ENCODE measurements at regions not wholly inside any gene's neighbourhood (a gene's known extent, or its start where the extent isn't known, plus 50 kb on each side); places are given as distances from the start of the nearest gene placed in this dataset.

DNA sequence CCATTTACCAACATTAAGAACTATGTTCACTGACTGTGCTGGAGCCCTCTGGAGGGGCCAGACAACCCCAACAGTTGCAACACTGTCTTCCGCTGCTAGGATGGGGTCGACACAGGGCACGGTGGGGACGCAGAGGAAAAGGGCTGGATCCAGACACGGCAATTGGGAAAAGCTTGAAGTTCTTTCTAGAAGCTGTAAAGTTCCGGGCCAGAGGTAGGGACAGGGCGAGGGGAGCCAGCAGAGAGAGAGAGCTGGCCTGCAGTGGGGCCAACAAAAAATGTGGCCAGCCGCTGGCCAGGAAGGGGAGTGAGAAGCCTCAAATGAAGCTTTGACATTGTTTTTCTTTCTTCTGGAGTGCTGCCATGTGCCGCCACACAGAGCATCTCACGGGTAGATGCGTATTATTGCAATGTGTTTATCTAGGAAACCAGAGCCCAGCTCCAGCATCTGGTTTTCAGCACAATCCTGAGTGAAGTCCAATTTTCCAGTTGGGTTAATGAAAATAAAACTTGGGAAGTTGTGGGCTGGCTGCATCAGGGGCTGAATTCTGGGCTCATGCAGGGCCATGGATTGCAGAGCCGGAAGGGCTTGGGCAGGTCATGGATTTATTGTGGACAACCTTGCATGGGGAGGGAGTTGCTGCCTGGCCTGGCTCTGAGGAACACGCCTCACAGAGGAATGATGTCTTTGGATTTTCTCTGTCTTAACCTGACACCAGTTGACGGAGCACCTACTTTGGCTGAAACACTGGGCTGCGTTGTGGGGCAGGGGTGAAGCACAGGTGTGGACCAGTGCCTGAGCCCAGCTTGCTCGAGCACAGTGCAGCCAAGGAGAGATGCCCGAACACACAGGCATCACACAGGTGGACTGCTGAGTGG is 67.6 kb upstream of the AMPD3 start:
- no peak for DNase-seq

DNA sequence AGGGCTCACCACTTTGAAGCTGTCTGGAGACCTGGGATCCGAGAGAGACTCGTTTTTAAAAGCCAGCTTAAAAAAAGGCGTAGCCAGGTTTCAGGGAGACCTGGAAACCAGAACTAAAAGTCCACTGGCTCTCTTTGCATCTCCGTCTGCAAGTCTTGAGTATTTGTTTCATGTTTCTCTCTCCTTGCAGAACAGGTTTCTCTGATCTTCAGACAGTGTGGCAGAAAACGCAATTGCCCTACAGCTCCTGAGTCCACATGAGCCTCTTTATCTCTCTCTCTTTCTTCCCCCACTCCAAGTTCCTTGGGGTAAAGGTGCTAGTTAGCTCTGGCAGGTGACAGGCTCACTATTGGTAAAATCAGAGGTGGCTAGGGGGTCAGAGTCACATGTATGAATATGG is 67.0 kb upstream of the AMPD3 start:
- no peak for DNase-seq

DNA sequence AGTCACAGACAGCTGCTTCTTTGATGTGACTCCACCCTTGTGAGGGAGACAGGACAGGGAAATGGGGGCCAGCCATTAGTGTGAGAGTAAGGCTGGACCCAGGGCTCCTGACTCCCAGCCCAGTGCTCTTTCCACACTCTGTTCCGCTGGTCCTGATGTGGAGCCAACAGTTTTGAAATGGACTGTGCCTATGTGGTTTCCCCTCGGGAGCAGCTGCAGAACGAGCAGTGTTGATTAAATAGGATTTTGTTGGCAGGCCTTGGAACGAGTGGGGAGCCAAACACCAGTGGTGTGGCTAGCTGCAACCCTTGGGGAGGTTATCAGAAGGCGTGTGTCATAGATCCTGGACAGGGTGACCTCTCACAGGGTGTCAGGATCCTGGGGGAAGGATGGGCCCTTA is 66.5 kb upstream of the AMPD3 start:
- DNase-seq: no peak

DNA sequence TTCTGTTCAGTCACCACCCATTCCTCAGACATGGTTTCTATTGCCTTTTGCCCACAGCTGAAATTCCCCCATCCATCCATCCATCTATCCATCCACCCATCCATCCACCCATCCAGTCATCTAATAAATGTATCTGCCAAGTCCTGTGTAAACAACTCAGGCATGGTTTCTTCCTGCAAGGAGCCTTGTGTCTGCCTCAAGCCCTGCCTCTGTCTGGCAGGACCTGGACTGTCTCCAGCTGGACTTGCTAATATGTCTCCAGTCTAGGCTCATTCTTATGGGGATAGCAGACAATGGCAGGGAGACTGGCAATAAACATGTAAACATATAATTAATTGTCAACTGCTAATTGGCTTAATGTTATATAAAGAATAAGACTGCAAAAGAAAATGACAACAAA is 64.7 kb upstream of the AMPD3 start:
- no peak for DNase-seq

DNA sequence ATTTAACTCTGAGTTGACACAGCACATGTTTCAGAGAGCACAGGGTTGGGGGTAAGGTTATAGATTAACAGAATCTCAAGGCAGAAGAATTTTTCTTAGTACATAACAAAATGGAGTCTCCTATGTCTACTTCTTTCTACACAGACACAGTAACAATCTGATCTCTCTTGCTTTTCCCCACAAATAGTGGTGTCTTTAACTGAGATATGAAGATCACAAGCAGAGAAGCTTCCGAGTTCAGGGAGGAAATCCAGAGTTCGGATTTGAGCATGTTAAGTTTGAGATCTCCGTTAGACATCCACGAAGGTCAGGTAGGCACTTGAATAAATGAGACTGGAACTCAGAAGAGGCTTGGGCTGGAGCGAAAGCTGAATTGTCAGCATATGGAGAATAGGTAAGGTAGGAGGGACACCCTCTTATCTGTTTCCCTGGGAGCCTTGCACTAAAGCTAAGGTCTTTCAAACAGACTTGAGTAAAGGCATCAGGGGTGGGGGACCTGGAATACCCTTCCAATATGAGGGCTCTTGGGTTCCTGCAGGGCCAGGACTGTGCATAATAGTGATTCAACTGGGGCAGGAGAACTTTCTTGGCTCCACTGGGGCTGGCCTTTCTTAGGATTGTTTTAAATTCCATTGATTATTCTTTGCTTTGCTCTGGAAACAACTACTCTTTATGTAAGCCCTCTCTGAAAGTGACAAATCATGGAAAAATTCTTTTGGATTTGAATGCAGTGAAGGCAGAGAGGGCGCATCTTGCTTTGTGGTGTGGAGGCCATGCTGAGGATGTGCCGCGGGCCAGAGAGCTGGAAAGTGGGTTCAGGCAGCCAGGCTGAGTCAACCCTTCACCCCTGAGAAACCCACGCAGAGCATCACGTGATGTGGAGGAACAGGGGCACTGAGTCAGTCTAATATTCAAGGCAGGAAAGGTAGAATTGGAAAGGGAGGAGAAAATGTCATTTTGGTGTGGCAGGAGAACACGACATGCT is 62.7 kb upstream of the AMPD3 start:
- DNase-seq: no peak

DNA sequence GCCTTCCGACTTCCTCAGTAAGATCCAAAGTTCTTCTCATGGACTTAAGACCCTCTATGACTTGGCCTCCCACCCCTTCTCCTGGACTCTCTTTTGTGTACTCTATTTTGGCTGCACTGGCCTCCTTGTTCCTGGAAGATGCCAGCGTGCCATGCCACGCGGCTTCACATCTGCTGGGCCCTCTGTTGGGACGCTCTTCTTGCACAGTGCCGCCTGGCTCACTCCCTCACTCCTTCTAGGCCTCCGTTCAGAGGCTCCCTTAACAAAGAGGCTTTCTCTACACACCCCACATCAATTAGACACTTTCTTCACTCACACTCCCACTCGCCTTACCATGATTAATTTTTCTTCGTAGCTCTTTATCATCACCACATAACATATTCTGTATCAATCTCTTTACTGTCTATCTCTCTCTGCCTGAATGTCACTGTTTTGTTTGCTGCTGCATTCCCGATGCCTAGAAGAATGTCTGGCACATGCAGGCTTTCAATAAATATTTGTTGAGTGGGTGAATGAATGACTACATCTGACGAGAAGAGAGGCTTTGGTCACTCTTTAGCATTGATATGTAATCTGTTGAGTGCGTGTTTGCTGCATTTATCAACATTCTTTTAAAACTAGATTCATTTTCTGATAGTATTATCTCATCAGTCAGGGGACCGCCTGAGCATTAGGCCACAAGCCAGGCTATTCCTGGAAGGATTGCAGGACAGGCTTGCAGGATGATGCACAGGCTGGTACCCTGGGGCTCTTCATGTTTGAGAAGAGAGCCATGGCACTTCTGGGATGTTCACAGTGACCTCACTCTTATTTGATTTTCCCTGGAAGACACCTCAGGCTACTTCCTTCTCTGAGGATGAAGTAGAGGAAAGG is 60.6 kb upstream of the AMPD3 start:
- no peak for DNase-seq

DNA sequence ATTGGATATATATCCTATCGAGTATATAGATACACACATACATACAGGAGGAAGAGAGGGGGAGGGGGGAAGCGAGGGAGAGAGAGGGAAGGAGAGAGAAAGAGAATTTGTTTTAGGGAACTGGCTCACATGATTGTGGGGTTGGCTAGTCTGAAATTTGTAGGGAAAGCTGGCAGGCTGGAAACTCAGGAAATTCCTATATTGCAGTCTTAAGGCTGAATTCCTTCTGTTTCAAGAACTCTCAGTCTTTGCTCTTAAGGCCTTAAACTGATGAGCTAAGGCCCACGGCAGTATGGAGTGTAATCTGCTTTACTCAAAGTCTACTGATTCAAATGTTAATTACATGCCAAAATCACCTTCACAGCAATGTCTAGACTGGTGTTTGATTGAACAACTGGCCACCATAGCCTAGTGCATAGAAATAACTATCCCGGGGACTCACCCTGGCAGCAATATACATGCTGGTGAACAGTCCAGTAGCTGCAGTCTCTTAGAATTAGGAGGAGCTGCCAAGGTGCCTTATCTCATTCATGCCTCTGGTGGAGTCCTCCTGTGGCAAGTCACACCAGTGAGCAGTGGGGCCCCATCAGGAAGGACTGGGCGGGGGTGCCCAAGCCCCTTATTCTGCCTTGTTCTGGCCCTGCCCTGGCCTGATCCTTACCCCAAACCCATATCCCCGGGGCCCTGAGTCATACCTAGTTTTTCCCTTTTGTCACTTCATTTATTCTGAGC is 59.7 kb upstream of the AMPD3 start:
- no peak for DNase-seq

DNA sequence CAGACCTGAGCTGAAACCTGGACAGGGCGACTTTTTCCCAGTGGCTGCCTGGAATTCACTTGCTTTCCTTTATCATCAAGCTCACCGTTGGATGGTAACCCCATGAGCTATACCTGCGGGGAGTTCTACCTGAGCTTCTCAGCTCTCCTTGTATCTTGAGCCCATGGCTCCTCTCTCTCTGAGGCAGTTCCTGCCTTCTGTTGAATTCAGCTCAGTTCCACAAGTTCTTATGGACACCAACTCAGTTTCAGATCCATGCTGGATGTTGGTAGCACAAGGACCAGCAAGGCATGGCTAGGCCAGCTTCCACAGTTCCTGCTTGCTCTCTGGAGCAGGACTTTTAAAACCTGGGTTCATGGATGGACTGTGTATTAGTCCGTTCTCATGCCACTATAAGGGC is 58.3 kb upstream of the AMPD3 start:
- DNase-seq: no peak

DNA sequence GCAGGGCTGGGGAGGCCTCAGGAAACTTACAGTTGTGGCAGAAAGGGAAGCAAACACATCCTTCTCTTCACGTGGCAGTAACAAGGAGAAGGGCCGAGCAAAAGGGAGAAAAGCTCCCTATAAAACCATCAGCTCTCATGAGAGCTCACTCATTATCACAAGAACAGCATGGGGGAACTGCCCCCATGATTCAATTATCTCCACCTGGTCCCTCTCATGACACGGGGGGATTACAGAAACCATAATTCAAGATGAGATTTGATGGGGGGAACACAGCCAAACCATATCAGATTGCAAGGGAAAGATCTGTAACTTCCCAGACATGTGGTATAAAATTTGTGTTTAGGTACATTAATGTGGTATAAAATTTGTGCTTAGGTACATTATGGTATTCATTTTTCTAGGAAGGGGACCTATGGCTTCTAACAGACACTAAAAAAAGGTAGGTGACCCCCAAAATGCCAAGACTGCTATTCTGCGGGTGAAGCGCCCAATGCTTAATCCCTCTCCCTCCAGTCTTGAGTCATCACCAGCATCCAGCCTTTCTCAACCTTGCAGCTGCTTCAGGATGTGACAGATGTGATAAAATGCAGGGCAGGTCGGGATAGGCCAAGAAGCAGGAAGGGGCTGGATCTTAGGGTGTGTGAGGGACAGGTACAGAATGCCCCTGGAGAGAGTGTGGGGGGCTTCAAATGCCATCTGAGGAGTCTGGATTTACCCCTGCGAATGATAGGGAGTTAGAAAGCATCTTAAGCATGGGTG is 57.7 kb upstream of the AMPD3 start:
- DNase-seq: no peak

DNA sequence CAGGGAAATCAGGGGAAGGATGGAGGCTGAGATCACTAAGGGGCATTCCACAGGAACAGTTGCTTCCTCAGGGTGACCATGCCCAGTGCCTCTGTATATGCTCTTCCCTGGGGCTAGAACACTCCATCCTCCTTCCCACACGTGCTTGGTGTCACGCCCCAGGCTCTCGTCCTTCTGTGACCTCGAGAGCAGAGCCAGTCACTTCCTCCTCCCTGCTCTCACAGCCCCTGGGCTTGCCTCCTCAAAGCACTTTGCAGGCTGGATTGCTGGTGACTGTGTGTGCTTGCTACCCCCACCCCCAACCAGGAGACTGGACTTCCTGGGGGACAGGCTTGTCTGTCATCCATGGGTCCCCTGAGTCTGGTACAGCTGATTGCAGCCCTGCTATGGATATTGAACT is 56.5 kb upstream of the AMPD3 start:
- DNase-seq: no peak

DNA sequence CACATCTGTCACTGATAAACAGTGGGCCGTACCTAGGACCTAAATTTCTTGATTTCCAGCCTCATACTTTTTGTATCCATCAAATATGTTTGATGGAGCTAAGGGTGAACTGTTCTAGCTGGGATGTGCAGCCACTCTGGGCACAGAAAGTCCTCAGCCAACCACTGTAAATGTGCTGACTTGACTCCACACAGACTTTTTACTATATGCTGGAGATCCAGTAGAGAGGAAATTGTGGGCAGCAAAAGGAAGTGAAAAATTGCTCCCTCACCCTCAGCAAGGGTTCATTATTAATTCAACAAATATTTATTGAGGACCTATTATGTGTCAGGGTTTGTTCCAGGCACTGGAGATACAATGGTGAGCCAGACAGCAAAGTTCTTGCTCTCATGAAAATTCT is 54.2 kb upstream of the AMPD3 start:
- no peak for DNase-seq

DNA sequence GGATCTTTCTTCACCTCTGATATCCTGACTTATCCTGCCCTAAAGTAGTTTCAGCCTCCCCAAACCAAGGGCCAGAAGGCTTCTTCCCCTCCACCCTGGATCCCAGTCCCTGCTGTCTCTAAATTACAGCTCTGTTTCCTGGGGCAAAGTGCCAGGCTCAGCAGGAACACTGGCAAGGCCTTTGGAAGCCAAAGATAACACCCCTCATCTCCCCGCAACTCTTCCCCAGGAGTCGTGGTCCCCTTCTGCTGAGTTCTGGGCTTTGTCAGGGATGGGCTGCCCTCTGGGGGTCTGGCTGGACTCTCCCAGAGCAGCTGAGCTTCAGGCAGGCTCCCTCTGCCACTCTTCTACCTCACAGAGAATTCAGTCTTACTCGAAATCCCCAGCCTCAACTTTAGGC is 53.8 kb upstream of the AMPD3 start:
- DNase-seq: no peak

DNA sequence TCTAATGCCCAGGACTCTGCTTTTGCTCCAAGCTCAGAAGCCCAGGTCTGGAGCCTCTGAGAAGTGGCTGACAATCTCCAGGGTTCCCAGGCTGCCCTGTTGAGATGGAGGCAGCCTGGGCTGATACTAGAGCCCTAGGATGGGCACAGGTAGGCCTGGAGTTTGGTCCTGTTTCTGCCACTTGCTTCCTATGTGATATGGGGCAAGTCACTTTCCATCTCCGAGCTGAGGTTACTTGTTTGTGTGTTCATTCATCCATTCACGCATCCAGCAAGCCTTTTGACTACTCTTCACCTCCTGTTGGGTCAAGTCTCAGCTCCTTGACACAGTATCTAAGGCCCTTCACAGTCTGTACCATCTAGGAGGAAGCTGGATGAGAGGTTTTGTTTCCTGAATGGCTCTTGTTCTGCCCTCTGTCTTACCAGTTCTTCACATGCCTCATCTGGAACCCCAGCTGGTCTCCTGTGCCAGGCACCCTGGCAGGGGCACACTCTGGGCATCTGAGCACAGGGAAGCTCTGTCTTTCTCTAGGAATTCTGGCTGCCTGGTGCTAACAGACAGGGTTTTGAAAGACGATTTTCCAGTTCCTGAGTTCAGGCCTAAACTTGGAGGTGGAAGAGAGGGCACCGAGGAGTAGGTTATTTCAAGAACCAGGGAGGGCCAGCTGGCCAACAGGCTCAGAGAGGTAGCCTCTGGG is 53.2 kb upstream of the AMPD3 start:
- no peak for DNase-seq

All from NCI-H146 (cell line).